ENCODE measurements at regions not wholly inside any gene's neighbourhood (a gene's known extent, or its start where the extent isn't known, plus 50 kb on each side); places are given as distances from the start of the nearest gene placed in this dataset.

DNA sequence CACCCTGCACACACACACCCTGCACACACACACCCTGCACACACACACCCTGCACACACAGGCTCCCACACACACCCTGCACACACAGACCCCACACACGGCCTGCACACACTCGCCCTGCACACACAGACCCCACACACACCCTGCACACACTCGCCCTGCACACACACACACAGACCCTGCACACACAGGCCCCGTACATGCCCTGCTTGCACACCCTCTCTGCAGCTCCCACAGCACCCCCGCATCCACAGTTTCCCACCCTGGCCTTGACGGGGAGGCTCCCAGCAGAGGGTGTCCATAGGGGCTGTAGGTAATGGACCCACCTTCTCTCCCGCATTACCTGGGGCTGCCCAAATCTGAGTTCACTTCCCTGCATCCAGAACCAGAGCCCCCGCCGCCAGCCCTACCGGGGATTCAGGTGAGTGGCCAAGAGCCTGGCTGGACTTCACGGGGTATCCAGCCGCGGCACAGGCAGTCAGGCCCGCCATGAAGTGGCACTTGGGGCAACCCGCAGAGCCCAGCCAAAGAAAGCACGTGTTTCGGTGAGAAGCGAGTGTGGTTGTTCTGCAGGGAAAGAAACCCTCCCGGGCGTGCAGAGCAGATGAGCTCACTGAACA is 88.6 kb upstream of the GPC1 start:
- no peak for TF ChIP-seq POLR2A (IDR thresholded peaks at IDR 0.05)
- TF ChIP-seq, protein P1, sequence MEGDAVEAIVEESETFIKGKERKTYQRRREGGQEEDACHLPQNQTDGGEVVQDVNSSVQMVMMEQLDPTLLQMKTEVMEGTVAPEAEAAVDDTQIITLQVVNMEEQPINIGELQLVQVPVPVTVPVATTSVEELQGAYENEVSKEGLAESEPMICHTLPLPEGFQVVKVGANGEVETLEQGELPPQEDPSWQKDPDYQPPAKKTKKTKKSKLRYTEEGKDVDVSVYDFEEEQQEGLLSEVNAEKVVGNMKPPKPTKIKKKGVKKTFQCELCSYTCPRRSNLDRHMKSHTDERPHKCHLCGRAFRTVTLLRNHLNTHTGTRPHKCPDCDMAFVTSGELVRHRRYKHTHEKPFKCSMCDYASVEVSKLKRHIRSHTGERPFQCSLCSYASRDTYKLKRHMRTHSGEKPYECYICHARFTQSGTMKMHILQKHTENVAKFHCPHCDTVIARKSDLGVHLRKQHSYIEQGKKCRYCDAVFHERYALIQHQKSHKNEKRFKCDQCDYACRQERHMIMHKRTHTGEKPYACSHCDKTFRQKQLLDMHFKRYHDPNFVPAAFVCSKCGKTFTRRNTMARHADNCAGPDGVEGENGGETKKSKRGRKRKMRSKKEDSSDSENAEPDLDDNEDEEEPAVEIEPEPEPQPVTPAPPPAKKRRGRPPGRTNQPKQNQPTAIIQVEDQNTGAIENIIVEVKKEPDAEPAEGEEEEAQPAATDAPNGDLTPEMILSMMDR (IDR thresholded peaks at IDR 0.05): no peak

Data from right lobe of liver (tissue), 4 donors.